Globus pallidus (tissue), 1 donor: ENCODE measurements at regions not wholly inside any gene's neighbourhood (a gene's known extent, or its start where the extent isn't known, plus 50 kb on each side); places are given as distances from the start of the nearest gene placed in this dataset.

ENCODE experiments used
- DNase-seq: peaks from one replicate; pipeline ENCODE4 v3.0.0-alpha.2; 2015; ENCODE audit warnings: low spot score

- no peak for DNase-seq
Observed at GRCh38 chr5:155299386-155300005, 285.9 kb downstream of the KIF4B start.

- no peak for DNase-seq
Observed at GRCh38 chr5:155303120-155303519, 289.6 kb downstream of the KIF4B start.

GRCh38 chr5:155307229-155307628 lies 293.7 kb downstream of the KIF4B start:
- no peak for DNase-seq

GRCh38 chr5:155308289-155308688 lies 294.7 kb downstream of the KIF4B start:
- DNase-seq: no peak

- no peak for DNase-seq
Observed at GRCh38 chr5:155309021-155309746, 295.6 kb downstream of the KIF4B start.

- DNase-seq: no peak
Observed at GRCh38 chr5:155311721-155312120, 298.2 kb downstream of the KIF4B start.

GRCh38 chr5:155313518-155313917 lies 300.0 kb downstream of the KIF4B start:
- DNase-seq: no peak

- DNase-seq: no peak
Observed at GRCh38 chr5:155316070-155316714, 302.6 kb downstream of the KIF4B start.

- DNase-seq: no peak
Observed at GRCh38 chr5:155332618-155333017, 319.1 kb downstream of the KIF4B start.

- no peak for DNase-seq
Observed at GRCh38 chr5:155342956-155343355, 329.4 kb downstream of the KIF4B start.

- DNase-seq: no peak
Observed at GRCh38 chr5:155343468-155343867, 329.9 kb downstream of the KIF4B start.

GRCh38 chr5:155353231-155353630 lies 339.7 kb downstream of the KIF4B start:
- no peak for DNase-seq

- DNase-seq: no peak
Observed at GRCh38 chr5:155366096-155366495, 352.5 kb downstream of the KIF4B start.

- DNase-seq: no peak
Observed at GRCh38 chr5:155367841-155368240, 354.3 kb downstream of the KIF4B start.

- DNase-seq: no peak
Observed at GRCh38 chr5:155368490-155368889, 354.9 kb downstream of the KIF4B start.

GRCh38 chr5:155380480-155380879 lies 366.9 kb downstream of the KIF4B start:
- no peak for DNase-seq

- DNase-seq: no peak
Observed at GRCh38 chr5:155381654-155382053, 368.1 kb downstream of the KIF4B start.

- DNase-seq: no peak
Observed at GRCh38 chr5:155389498-155389897, 375.9 kb downstream of the KIF4B start.

GRCh38 chr5:155394727-155395126 lies 381.2 kb downstream of the KIF4B start:
- DNase-seq: no peak

- DNase-seq: no peak
Observed at GRCh38 chr5:155402927-155403640, 389.5 kb downstream of the KIF4B start.

GRCh38 chr5:155406815-155407214 lies 393.3 kb downstream of the KIF4B start:
- DNase-seq: peak; percentile 3

GRCh38 chr5:155408465-155408864 lies 394.9 kb downstream of the KIF4B start:
- no peak for DNase-seq

GRCh38 chr5:155416765-155417164 lies 403.2 kb downstream of the KIF4B start:
- no peak for DNase-seq
